Transverse colon (tissue), 3 donors: ENCODE measurements at regions not wholly inside any gene's neighbourhood (a gene's known extent, or its start where the extent isn't known, plus 50 kb on each side); places are given as distances from the start of the nearest gene placed in this dataset.

Experiments
- EP300 ChIP-seq: sonication (generic); formaldehyde crosslinking; IDR thresholded peaks from one replicate; pipeline ENCODE4 v1.6.1; 2017; ENCODE audit warnings: antibody characterized with exemption, low read depth
- POLR2A ChIP-seq: fragments of 450-650 bp; IDR thresholded peaks from one replicate; pipeline ENCODE4 v1.6.1; 2016; ENCODE audit warnings: antibody characterized with exemption, mild to moderate bottlenecking, moderate library complexity
- TF ChIP-seq, protein P1 (sequence below), 5 experiments: fragments of 200-600 bp in 3 of 5; fragments of 450-650 bp in 2 of 5; sonication (generic) in 3 of 5; IDR thresholded peaks; 1 replicate in 2 of 5; 2 replicates in 3 of 5; pipeline ENCODE4 v1.5.1; 2016 to 2017; ENCODE audit warnings: antibody characterized with exemption in 5 of 5, inconsistent platforms in 3 of 5, mild to moderate bottlenecking in 2 of 5, moderate library complexity in 1 of 5

DNA sequence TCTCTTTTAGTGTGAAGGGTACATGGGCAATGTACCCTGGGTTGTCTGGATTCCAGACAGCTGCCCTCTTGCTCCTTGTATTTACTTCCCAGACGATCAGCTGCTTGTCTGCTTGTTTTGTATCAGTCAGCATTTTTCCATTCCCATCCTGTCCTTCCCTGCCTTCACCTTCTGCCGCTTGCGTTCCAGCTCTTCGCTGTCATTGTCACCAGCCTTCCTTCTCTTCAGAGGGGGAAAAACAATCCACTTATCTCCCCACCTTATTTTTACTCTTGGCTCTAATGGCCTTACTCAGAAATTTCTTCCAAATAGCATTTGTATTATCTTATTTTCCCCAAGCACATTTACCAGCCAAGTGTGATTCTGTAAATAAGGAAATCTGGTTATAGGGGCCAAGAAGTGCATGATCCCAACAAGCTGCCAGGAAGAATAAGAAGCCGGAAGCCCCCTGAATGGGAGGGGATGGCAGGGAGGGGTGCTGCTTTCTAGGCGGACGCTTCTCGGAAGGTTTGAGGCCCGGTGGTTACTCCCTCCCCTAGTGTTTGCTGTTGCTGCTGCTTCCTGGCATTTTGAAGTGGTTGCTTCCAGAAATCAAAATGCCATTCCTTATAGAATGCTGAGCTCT lies 497.6 kb downstream of the NTRK3 start:
- TF ChIP-seq, protein P1, sequence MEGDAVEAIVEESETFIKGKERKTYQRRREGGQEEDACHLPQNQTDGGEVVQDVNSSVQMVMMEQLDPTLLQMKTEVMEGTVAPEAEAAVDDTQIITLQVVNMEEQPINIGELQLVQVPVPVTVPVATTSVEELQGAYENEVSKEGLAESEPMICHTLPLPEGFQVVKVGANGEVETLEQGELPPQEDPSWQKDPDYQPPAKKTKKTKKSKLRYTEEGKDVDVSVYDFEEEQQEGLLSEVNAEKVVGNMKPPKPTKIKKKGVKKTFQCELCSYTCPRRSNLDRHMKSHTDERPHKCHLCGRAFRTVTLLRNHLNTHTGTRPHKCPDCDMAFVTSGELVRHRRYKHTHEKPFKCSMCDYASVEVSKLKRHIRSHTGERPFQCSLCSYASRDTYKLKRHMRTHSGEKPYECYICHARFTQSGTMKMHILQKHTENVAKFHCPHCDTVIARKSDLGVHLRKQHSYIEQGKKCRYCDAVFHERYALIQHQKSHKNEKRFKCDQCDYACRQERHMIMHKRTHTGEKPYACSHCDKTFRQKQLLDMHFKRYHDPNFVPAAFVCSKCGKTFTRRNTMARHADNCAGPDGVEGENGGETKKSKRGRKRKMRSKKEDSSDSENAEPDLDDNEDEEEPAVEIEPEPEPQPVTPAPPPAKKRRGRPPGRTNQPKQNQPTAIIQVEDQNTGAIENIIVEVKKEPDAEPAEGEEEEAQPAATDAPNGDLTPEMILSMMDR (IDR thresholded peaks at IDR 0.05), result no peak
- TF ChIP-seq EP300 (no peak), POLR2A (no peak)
